Gastrocnemius medialis (tissue), 4 donors: ENCODE measurements at regions not wholly inside any gene's neighbourhood (a gene's known extent, or its start where the extent isn't known, plus 50 kb on each side); places are given as distances from the start of the nearest gene placed in this dataset.
A peak's percentile ranks its signal among the peaks of the same experiment; 100 is the strongest.

ENCODE experiments used
- ATAC-seq, 2 donors: fragments of 150-250 bp; one replicate each; pipeline ENCODE4 v1.9.1; 2016
- DNase-seq, 2 donors: peaks; one replicate each; pipeline ENCODE4 v3.0.0-alpha.2; 2019
- H3K27ac ChIP-seq, 4 donors: fragments of 200-600 bp; sonication (generic); 1 replicate in 1 of 4; 2 replicates in 3 of 4; pipeline ENCODE4 v1.5.1; 2016 to 2018; ENCODE audit warnings: mild to moderate bottlenecking in 2 of 4, moderate library complexity in 1 of 4
- H3K27me3 ChIP-seq, 3 donors: fragments of 200-600 bp; sonication (generic) in 2 of 3; 1 replicate in 1 of 3; 2 replicates in 2 of 3; pipeline versions ENCODE4 v1.5.1 to v1.6.0; 2016 to 2019; ENCODE audit warnings: mild to moderate bottlenecking in 1 of 3, moderate library complexity in 1 of 3
- H3K36me3 ChIP-seq, 2 donors: fragments of 200-600 bp; sonication (generic) in 1 of 2; one replicate each; pipeline ENCODE4 v1.5.1; 2017 to 2018
- H3K4me1 ChIP-seq, 2 donors: fragments of 200-600 bp; sonication (generic) in 1 of 2; one replicate each; pipeline ENCODE4 v1.5.1; 2016 to 2017; ENCODE audit warnings: mild to moderate bottlenecking in 2 of 2
- H3K4me3 ChIP-seq, 4 donors: fragments of 200-600 bp; sonication (generic) in 3 of 4; 1 replicate in 1 of 4; 2 replicates in 3 of 4; pipeline ENCODE4 v1.5.1; 2016 to 2019; ENCODE audit warnings: mild to moderate bottlenecking in 2 of 4
- H3K9me3 ChIP-seq, 3 donors: fragments of 200-600 bp; sonication (generic) in 2 of 3; 1 replicate in 1 of 3; 2 replicates in 2 of 3; pipeline ENCODE4 v1.5.1; 2016 to 2019
- POLR2A ChIP-seq, 2 donors: fragments of 450-650 bp; IDR thresholded peaks; one replicate each; pipeline ENCODE4 v1.6.1; 2017; ENCODE audit warnings: antibody characterized with exemption in 2 of 2, mild to moderate bottlenecking in 2 of 2, moderate library complexity in 2 of 2
- in situ Hi-C, 4 donors: fragments of 200-750 bp; cut with MboI; loops; one replicate each; pipeline versions ENCODE4 v1.15.0 to v1.8.0; 2017; ENCODE audit warnings: low sequenced_read_pairs in 4 of 4
- intact Hi-C: fragments of 100-400 bp; cut with DNase I; formaldehyde crosslinking; loops from one replicate; pipeline ENCODE4 v1.15.1; 2023; ENCODE audit warnings: low total_unique reads
- TF ChIP-seq, protein P1 (sequence below), 5 experiments: fragments of 450-650 bp in 3 of 5; fragments of 200-600 bp in 2 of 5; sonication (generic) in 2 of 5; IDR thresholded peaks in 4 of 5; conservative IDR thresholded peaks in 1 of 5; 1 replicate in 4 of 5; 2 replicates in 1 of 5; pipeline ENCODE4 v1.5.1; 2016 to 2019; ENCODE audit warnings: antibody characterized with exemption in 5 of 5, mild to moderate bottlenecking in 3 of 5, moderate library complexity in 3 of 5

DNA sequence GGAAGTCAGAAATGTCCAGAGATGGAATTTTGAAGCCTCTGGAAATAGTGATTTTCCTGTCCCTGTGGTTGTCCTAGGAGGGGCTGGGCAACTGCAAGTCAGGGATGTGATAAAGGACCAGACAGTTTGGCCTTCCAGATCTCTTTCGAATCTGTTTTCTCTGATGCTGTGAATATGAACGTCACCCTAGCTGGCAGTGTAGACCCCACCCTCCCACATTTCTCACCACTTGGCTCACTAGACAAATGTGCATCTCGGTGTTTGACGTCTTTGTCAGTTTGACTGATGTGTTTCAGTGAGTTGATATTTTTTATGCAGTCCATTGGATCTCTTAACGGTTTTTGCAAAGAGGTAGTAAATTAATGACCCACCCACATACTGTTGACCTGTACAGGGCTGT lies 301.2 kb downstream of the TNS1 start:
- H3K4me1 ChIP-seq, result no peaks in the 10 kb centered on the region
- DNase-seq, result no peak
- no peak for ATAC-seq
- H3K4me3 ChIP-seq, result no peak overlapping the region
- intact Hi-C loops (no loop called here), in situ Hi-C loops (loop anchor here in 3 of 4 donors (25.0 kb wide), 3 partner anchors 189 to 1164 kb away; partner anchors contain the start of gene IGFBP5 (in 2 of the 3))
- TF ChIP-seq POLR2A (IDR thresholded peaks at IDR 0.05), result no peak
- TF ChIP-seq, protein P1, sequence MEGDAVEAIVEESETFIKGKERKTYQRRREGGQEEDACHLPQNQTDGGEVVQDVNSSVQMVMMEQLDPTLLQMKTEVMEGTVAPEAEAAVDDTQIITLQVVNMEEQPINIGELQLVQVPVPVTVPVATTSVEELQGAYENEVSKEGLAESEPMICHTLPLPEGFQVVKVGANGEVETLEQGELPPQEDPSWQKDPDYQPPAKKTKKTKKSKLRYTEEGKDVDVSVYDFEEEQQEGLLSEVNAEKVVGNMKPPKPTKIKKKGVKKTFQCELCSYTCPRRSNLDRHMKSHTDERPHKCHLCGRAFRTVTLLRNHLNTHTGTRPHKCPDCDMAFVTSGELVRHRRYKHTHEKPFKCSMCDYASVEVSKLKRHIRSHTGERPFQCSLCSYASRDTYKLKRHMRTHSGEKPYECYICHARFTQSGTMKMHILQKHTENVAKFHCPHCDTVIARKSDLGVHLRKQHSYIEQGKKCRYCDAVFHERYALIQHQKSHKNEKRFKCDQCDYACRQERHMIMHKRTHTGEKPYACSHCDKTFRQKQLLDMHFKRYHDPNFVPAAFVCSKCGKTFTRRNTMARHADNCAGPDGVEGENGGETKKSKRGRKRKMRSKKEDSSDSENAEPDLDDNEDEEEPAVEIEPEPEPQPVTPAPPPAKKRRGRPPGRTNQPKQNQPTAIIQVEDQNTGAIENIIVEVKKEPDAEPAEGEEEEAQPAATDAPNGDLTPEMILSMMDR (IDR thresholded peaks at IDR 0.05 in 4 of 5, conservative IDR thresholded peaks at IDR 0.05 in 1 of 5), result no peak
- no peaks in the 10 kb centered on the region for H3K27me3 ChIP-seq
- no peaks in the 10 kb centered on the region for H3K36me3 ChIP-seq
- H3K27ac ChIP-seq, result no peak overlapping the region
- H3K9me3 ChIP-seq, result no peaks in the 10 kb centered on the region

DNA sequence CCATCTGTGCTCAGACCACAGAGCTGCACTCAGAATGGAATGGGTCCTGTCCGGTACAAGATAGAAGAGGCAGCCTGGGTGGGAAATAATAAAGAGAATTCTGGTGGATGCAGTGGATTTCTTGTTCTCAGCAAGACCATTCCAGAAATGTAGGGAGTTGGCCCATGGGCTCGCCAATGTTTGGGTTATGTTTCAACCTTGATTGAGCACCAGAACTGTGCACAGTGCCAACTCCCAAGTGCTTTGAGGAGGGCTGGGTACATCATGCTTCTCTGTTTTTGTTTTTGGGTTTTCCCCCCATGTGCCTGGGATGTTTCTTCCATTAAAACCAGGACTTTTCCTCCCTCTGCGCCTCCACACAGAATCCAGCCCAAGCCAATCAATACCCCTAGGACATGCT lies 304.1 kb downstream of the TNS1 start:
- H3K4me3 ChIP-seq, result no peak overlapping the region
- H3K4me1 ChIP-seq, result peaks cover 0 to 5% of the 10 kb centered on the region in 2 donors
- H3K27me3 ChIP-seq, result no peaks in the 10 kb centered on the region
- DNase-seq (no peak), ATAC-seq (peak in 1 of 2 donors; percentile 26)
- no peaks in the 10 kb centered on the region for H3K9me3 ChIP-seq
- in situ Hi-C loops, result no loop called here
- intact Hi-C loops, result no loop called here
- TF ChIP-seq, protein P1 (IDR thresholded peaks at IDR 0.05 in 4 of 5, conservative IDR thresholded peaks at IDR 0.05 in 1 of 5), result no peak
- TF ChIP-seq POLR2A (IDR thresholded peaks at IDR 0.05), result no peak
- H3K27ac ChIP-seq, result no peak overlapping the region
- no peaks in the 10 kb centered on the region for H3K36me3 ChIP-seq

DNA sequence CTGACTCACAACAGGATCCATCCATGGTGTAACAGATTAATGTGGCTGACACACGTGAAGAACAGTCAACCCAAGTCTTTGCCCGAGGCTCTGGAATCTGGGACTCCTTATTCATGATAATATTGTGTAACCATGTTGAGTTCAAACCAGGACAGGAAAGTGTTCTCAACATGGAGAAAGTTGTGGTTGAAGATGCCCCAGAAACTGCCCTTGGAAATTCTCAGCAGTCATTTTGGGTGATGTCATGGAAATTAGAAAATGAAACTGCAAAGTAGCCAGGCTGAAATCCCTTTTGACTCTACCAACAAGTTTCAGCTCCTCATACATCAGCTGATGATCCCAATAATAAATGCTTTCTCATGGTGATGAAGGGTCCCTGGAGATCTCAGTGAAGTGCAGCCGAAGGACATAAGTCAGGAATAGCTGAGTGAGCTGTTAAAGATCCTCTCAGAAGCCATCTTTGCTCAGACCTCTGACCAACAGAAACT lies 307.7 kb downstream of the TNS1 start:
- DNase-seq (no peak), ATAC-seq (peak; percentile 39 to 58)
- in situ Hi-C loops, result no loop called here
- no peak for TF ChIP-seq POLR2A (IDR thresholded peaks at IDR 0.05)
- TF ChIP-seq, protein P1 (IDR thresholded peaks at IDR 0.05 in 4 of 5, conservative IDR thresholded peaks at IDR 0.05 in 1 of 5), result no peak
- H3K27me3 ChIP-seq, result no peaks in the 10 kb centered on the region
- no peak overlapping the region for H3K4me3 ChIP-seq
- intact Hi-C loops, result no loop called here
- H3K9me3 ChIP-seq, result no peaks in the 10 kb centered on the region
- H3K4me1 ChIP-seq, result peaks cover 0 to 5% of the 10 kb centered on the region in 2 donors
- peak overlapping the region in 3 of 4 donors; percentile 14 to 50 (median 32) for H3K27ac ChIP-seq
- H3K36me3 ChIP-seq, result no peaks in the 10 kb centered on the region

DNA sequence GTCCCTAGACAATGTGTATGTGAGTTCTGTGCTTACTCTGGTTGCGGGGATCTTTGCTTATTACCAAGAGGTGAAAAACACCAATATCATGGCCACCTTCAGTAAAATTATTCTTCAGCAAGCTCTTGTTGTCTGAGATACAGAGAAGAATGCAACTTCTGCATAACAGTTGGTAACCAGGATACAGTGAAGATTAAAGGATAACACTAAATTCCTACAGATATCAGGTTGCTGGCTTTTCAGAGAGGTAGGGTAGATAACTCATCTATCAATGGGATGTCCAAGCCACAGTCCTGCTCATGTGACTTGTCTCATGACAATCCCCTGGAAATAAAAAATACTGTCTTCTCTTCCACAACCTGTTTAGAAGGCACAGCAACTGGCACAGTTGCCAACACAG lies 308.5 kb downstream of the TNS1 start:
- intact Hi-C loops (no loop called here), in situ Hi-C loops (no loop called here)
- H3K4me3 ChIP-seq, result no peak overlapping the region
- ATAC-seq, result no peak
- no peak for DNase-seq
- peaks cover 0 to 5% of the 10 kb centered on the region in 2 donors for H3K4me1 ChIP-seq
- no peaks in the 10 kb centered on the region for H3K36me3 ChIP-seq
- no peaks in the 10 kb centered on the region for H3K9me3 ChIP-seq
- TF ChIP-seq, protein P1 (IDR thresholded peaks at IDR 0.05 in 4 of 5, conservative IDR thresholded peaks at IDR 0.05 in 1 of 5), result no peak
- TF ChIP-seq POLR2A (IDR thresholded peaks at IDR 0.05), result no peak
- H3K27me3 ChIP-seq, result no peaks in the 10 kb centered on the region
- peak overlapping the region in 1 of 4 donors; percentile 40 for H3K27ac ChIP-seq

DNA sequence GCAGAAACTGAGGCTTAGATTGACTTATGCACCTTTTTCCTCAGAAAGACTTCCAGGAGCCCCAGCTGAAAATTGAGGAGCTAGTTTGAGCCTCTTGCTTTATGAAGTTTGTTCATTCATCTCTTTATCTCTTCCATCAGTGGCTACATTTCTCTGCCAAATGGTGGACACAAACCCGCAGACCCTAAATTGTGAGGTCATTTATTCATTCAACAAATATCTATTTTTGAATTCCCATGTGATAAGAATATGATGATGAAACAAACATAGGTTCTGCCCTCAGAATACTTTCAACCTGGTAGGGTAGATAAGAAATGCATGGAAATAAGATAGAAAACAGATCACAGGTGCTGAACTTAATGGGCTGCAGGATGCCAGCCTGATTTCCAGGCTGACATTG lies 309.4 kb downstream of the TNS1 start:
- in situ Hi-C loops, result no loop called here

More for the DNA sequence above, 309.4 kb downstream of the TNS1 start:
- Histone ChIP-seq H3K36me3 (no peaks in the 10 kb centered on the region), H3K4me1 (peaks cover 0 to 5% of the 10 kb centered on the region in 2 donors), H3K27me3 (no peaks in the 10 kb centered on the region), H3K4me3 (no peak overlapping the region), H3K9me3 (no peaks in the 10 kb centered on the region), H3K27ac (no peak overlapping the region)
- TF ChIP-seq POLR2A (IDR thresholded peaks at IDR 0.05), result no peak
- TF ChIP-seq, protein P1 (IDR thresholded peaks at IDR 0.05 in 4 of 5, conservative IDR thresholded peaks at IDR 0.05 in 1 of 5), result no peak
- DNase-seq (no peak), ATAC-seq (no peak)
- intact Hi-C loops, result no loop called here
